IMR-90 (cell line): ENCODE measurements at regions not wholly inside any gene's neighbourhood (a gene's known extent, or its start where the extent isn't known, plus 50 kb on each side); places are given as distances from the start of the nearest gene placed in this dataset.

Experiments used
- ATAC-seq: fragments of 200-7000 bp; cut with Tn5 transposase; 2 replicates; pipeline ENCODE4 v1.9.1; 2020; ENCODE audit warnings: low read depth, mild to moderate bottlenecking, moderate library complexity
- BruUV-seq: library from RNA; stranded (reverse); fragments of 400-500 nt; replicated peaks from 2 replicates; lab custom pipeline; 2021; lab: Mats Ljungman, UMichigan
- CTCF ChIA-PET: fragments of 300-600 bp; formaldehyde crosslinking; extraction: SDS; loops from one replicate; lab custom pipeline; 2021; ENCODE audit warnings: antibody characterized with exemption; lab: Yijun Ruan, JAX
- POLR2A ChIA-PET: fragments of 300-600 bp; sonication (Branson Sonifier 250); formaldehyde crosslinking; loops from one replicate; lab custom pipeline; 2022; ENCODE audit warnings: antibody characterized with exemption; ENCODE audit not compliant: unreplicated experiment; lab: Charles Lee
- DNase-seq: peaks from one replicate; pipeline ENCODE4 v3.0.0; 2013
- H2AFZ ChIP-seq: replicated peaks from 2 replicates; pipeline ENCODE3; 2013; ENCODE audit warnings: low read length, mild to moderate bottlenecking; ENCODE audit not compliant: poor library complexity
- H2AK5ac ChIP-seq: 2 replicates; pipeline ENCODE4 v1.6.1; 2013; ENCODE audit warnings: low read depth, low read length, inconsistent platforms
- H2AK9ac ChIP-seq: replicated peaks from 2 replicates; pipeline ENCODE3; 2013; ENCODE audit warnings: mild to moderate bottlenecking, low read depth, low read length, moderate library complexity; ENCODE audit not compliant: poor library complexity
- H2BK120ac ChIP-seq: 2 replicates; pipeline ENCODE4 v1.6.1; 2013; ENCODE audit warnings: low read depth, low read length, inconsistent platforms
- H2BK15ac ChIP-seq: 3 replicates; pipeline ENCODE4 v1.6.1; 2013; ENCODE audit warnings: low read depth, low read length, inconsistent platforms
- H2BK20ac ChIP-seq: 2 replicates; pipeline ENCODE4 v1.6.1; 2013; ENCODE audit warnings: low read depth, mild to moderate bottlenecking, inconsistent platforms, low read length, moderate library complexity
- H2BK5ac ChIP-seq: 2 replicates; pipeline ENCODE4 v1.6.1; 2013; ENCODE audit warnings: mild to moderate bottlenecking, low read depth, low read length, inconsistent platforms; ENCODE audit not compliant: poor library complexity, severe bottlenecking
- H3K14ac ChIP-seq: replicated peaks from 2 replicates; pipeline ENCODE4 v1.6.1; 2013; ENCODE audit warnings: low read depth, low read length, inconsistent platforms
- H3K18ac ChIP-seq: 2 replicates; pipeline ENCODE4 v1.6.1; 2013; ENCODE audit warnings: low read depth, low read length, control low read depth
- H3K23ac ChIP-seq: 2 replicates; pipeline ENCODE4 v1.6.1; 2013; ENCODE audit warnings: low read depth, low read length, inconsistent platforms
- H3K27ac ChIP-seq: 2 replicates; pipeline ENCODE4 v1.5.1; 2013; ENCODE audit warnings: mild to moderate bottlenecking, control low read depth, low read length; ENCODE audit not compliant: insufficient read depth
- H3K27me3 ChIP-seq: 2 replicates; pipeline ENCODE4 v1.6.1; 2013; ENCODE audit warnings: low read length; ENCODE audit not compliant: control insufficient read depth, insufficient read depth
- H3K36me3 ChIP-seq: 2 replicates; pipeline ENCODE4 v1.6.1; 2013; ENCODE audit warnings: low read length, mixed read lengths; ENCODE audit not compliant: control insufficient read depth, insufficient read depth
- H3K4ac ChIP-seq: 2 replicates; pipeline ENCODE4 v1.6.1; 2013; ENCODE audit warnings: low read depth, low read length, inconsistent platforms
- H3K4me1 ChIP-seq: 2 replicates; pipeline ENCODE4 v1.6.1; 2013; ENCODE audit warnings: low read length, mixed read lengths; ENCODE audit not compliant: control insufficient read depth, insufficient read depth
- H3K4me2 ChIP-seq: 2 replicates; pipeline ENCODE4 v1.6.1; 2013; ENCODE audit warnings: low read depth, mild to moderate bottlenecking, control low read depth, low read length, moderate library complexity
- H3K4me3 ChIP-seq: 2 replicates; pipeline ENCODE4 v1.5.1; 2013; ENCODE audit warnings: low read depth, mild to moderate bottlenecking, control low read depth, low read length, moderate library complexity; ENCODE audit not compliant: insufficient read depth
- H3K56ac ChIP-seq: 2 replicates; pipeline ENCODE4 v1.6.1; 2013; ENCODE audit warnings: low read length, inconsistent platforms; ENCODE audit not compliant: insufficient read depth; ENCODE audit errors: extremely low read depth
- H3K79me1 ChIP-seq, 2 experiments: 2 replicates each; pipeline ENCODE4 v1.6.1; 2013; ENCODE audit warnings: low read length in 2 of 2, inconsistent platforms in 1 of 2, low read depth in 1 of 2
- H3K9ac ChIP-seq: 2 replicates; pipeline ENCODE4 v1.6.1; 2013; ENCODE audit warnings: low read depth, low read length, control low read depth
- H3K9me1 ChIP-seq: 2 replicates; pipeline ENCODE4 v1.6.1; 2013; ENCODE audit warnings: low read length, inconsistent platforms; ENCODE audit not compliant: insufficient read depth
- H3K9me3 ChIP-seq: 2 replicates; pipeline ENCODE4 v1.6.1; 2013; ENCODE audit warnings: low read length; ENCODE audit not compliant: control insufficient read depth, insufficient read depth
- H4K20me1 ChIP-seq: 2 replicates; pipeline ENCODE4 v1.6.1; 2013; ENCODE audit warnings: low read length, inconsistent platforms; ENCODE audit not compliant: insufficient read depth
- H4K5ac ChIP-seq: 2 replicates; pipeline ENCODE4 v1.6.1; 2013; ENCODE audit warnings: mild to moderate bottlenecking, low read depth, low read length, control low read depth
- H4K8ac ChIP-seq, 2 experiments: 2 replicates each; pipeline ENCODE4 v1.6.1; 2013; ENCODE audit warnings: low read depth in 2 of 2, low read length in 2 of 2, control low read depth in 1 of 2, inconsistent platforms in 1 of 2
- H4K91ac ChIP-seq: 2 replicates; pipeline ENCODE4 v1.6.1; 2013; ENCODE audit warnings: low read depth, low read length, inconsistent platforms; ENCODE audit not compliant: insufficient read depth
- BHLHE40 ChIP-seq: fragments of 150-350 bp; IDR thresholded peaks from 2 replicates; pipeline ENCODE4 v1.6.1; 2016; ENCODE audit warnings: mild to moderate bottlenecking, low read depth, low read length
- CEBPB ChIP-seq: IDR thresholded peaks from 2 replicates; pipeline ENCODE4 v1.6.1; 2012; ENCODE audit warnings: low read depth, low read length, improper control_type of control experiment
- CHD1 ChIP-seq: IDR thresholded peaks from 2 replicates; pipeline ENCODE4 v1.6.1; 2012; ENCODE audit warnings: low read depth, low read length, improper control_type of control experiment
- CTCF ChIP-seq: conservative IDR thresholded peaks from 2 replicates; pipeline ENCODE4 v1.5.1; 2012; ENCODE audit warnings: mild to moderate bottlenecking, low read depth, low read length, improper control_type of control experiment
- ELK1 ChIP-seq: fragments of 150-350 bp; IDR thresholded peaks from 2 replicates; pipeline ENCODE4 v1.6.1; 2016; ENCODE audit warnings: low read depth, mild to moderate bottlenecking, low read length, moderate library complexity, borderline replicate concordance
- FOS ChIP-seq: fragments of 150-350 bp; IDR thresholded peaks from 2 replicates; pipeline ENCODE4 v1.6.1; 2016; ENCODE audit warnings: low read depth, low read length
- MAFK ChIP-seq: IDR thresholded peaks from 2 replicates; pipeline ENCODE4 v1.6.1; 2012; ENCODE audit warnings: low read depth, low read length, improper control_type of control experiment
- MAZ ChIP-seq: IDR thresholded peaks from 2 replicates; pipeline ENCODE4 v1.6.1; 2012; ENCODE audit warnings: low read depth, mild to moderate bottlenecking, low read length, improper control_type of control experiment, moderate library complexity, borderline replicate concordance
- MXI1 ChIP-seq: IDR thresholded peaks from 2 replicates; pipeline ENCODE4 v1.6.1; 2012; ENCODE audit warnings: low read depth, mild to moderate bottlenecking, low read length, moderate library complexity, borderline replicate concordance
- NFE2L2 ChIP-seq: fragments of 150-350 bp; IDR thresholded peaks from 2 replicates; pipeline ENCODE4 v1.6.1; 2016; ENCODE audit warnings: low read depth, mild to moderate bottlenecking, low read length
- POLR2A ChIP-seq: IDR thresholded peaks from 2 replicates; pipeline ENCODE4 v1.6.1; 2012; ENCODE audit warnings: mild to moderate bottlenecking, low read depth, low read length
- RAD21 ChIP-seq: IDR thresholded peaks from 2 replicates; pipeline ENCODE4 v1.6.1; 2012; ENCODE audit warnings: low read length, improper control_type of control experiment
- RCOR1 ChIP-seq: IDR thresholded peaks from 2 replicates; pipeline ENCODE4 v1.6.1; 2012; ENCODE audit warnings: mild to moderate bottlenecking, low read length, improper control_type of control experiment; ENCODE audit not compliant: insufficient replicate concordance
- RFX5 ChIP-seq: IDR thresholded peaks from 2 replicates; pipeline ENCODE4 v1.8.0; 2012; ENCODE audit warnings: low read depth, mild to moderate bottlenecking, low read length, moderate library complexity
- SMC3 ChIP-seq: fragments of 150-350 bp; IDR thresholded peaks from 2 replicates; pipeline ENCODE4 v1.6.1; 2016; ENCODE audit warnings: low read depth, mild to moderate bottlenecking, antibody characterized with exemption, low read length, moderate library complexity
- USF2 ChIP-seq: fragments of 150-350 bp; IDR thresholded peaks from 2 replicates; pipeline ENCODE4 v1.6.1; 2017; ENCODE audit warnings: mild to moderate bottlenecking, antibody characterized with exemption, low read length, low read depth
- WGBS, 2 experiments: methylation state at CpG; one replicate each; pipeline versions ENCODE4 v1.1.5 to v1.1.7; 2013; ENCODE audit warnings: missing lambda C conversion rate in 2 of 2; ENCODE audit not compliant: insufficient read length in 1 of 2; ENCODE audit errors: extremely low coverage in 2 of 2; 5-methylcytosine and 5-hydroxymethylcytosine counted together
- dilution Hi-C: fragments of 300-500 bp; cut with HindIII; formaldehyde crosslinking; loops from one replicate; pipeline ENCODE4 v1.14.3; 2018; ENCODE audit warnings: low sequenced_read_pairs; ENCODE audit not compliant: unreplicated experiment
- in situ Hi-C: fragments of 300-500 bp; cut with MboI; formaldehyde crosslinking; loops from 3 replicates; pipeline ENCODE4 v1.14.3; 2019; ENCODE audit warnings: low sequenced_read_pairs, inconsistent platforms, mixed read lengths
- intact Hi-C: fragments of 100-400 bp; cut with micrococcal nuclease; formaldehyde crosslinking; loops from 2 replicates; pipeline ENCODE4 v1.10.0; 2022

GRCh38 chr16:81163671-81164070 lies 67.5 kb upstream of the GCSH start:
- Histone ChIP-seq H3K4me2 (no peak overlapping the region), H3K36me3 (no peaks in the 10 kb centered on the region), H3K4ac (no peak overlapping the region), H3K4me1 (no peaks in the 10 kb centered on the region), H3K9me1 (peaks cover 4% of the 10 kb centered on the region; the same call in 1 of the 2 replicates), H4K8ac (no peak overlapping the region), H2AK5ac (no peak overlapping the region), H3K9me3 (peaks cover 3% of the 10 kb centered on the region; the same call in 1 of the 2 replicates), H3K14ac (no peak overlapping the region), H4K91ac (no peak overlapping the region), H2BK20ac (no peak overlapping the region), H2BK120ac (no peak overlapping the region), H2BK5ac (no peak overlapping the region), H3K23ac (no peak overlapping the region), H3K4me3 (no peak overlapping the region), H3K9ac (no peak overlapping the region), H2BK15ac (no peak overlapping the region), H4K5ac (no peak overlapping the region), H3K27ac (no peak overlapping the region), H3K56ac (no peak overlapping the region), H3K27me3 (peaks cover 25% of the 10 kb centered on the region), H3K79me1 (no peaks in the 10 kb centered on the region), H3K18ac (no peak overlapping the region), H4K20me1 (no peaks in the 10 kb centered on the region), H2AFZ (no peak overlapping the region), H2AK9ac (no peak overlapping the region)
- TF ChIP-seq CEBPB (no peak), ELK1 (no peak), USF2 (no peak), RAD21 (no peak), CHD1 (no peak), RFX5 (no peak), NFE2L2 (no peak), FOS (no peak), SMC3 (no peak), MAFK (no peak), MAZ (no peak), CTCF (no peak), POLR2A (no peak), MXI1 (no peak), BHLHE40 (no peak), RCOR1 (no peak)
- CTCF ChIA-PET, result interaction anchor here (0.6 kb wide), 1 partner anchor 246 kb away, joined by 3 read pairs; no protein-coding TSS in a partner anchor
- intact Hi-C loops, result no loop called here
- 53% methylated on average over 2 of the region's 9 CpGs; no CpG with 5 or more reads in 1 of the 2 experiments for WGBS, 2 experiments
- BruUV-seq, result no TSS peak
- POLR2A ChIA-PET, result no interaction called here
- in situ Hi-C loops, result no loop called here
- no peak for DNase-seq
- dilution Hi-C loops, result no loop called here
- no peak for ATAC-seq
